AG04450 (cell line): ENCODE measurements at regions not wholly inside any gene's neighbourhood (a gene's known extent, or its start where the extent isn't known, plus 50 kb on each side); places are given as distances from the start of the nearest gene placed in this dataset.

Experiments
- CTCF ChIA-PET: fragments of 300-600, 350-600 bp; formaldehyde crosslinking; extraction: SDS; loops from one replicate; lab custom pipeline; 2022; ENCODE audit warnings: antibody characterized with exemption, inconsistent platforms; lab: Charles Lee
- POLR2A ChIA-PET: fragments of 350-600 bp; formaldehyde crosslinking; extraction: SDS; loops from one replicate; lab custom pipeline; 2021; ENCODE audit warnings: antibody characterized with exemption, inconsistent platforms; lab: Yijun Ruan, JAX
- DNase-seq: peaks from one replicate; pipeline ENCODE4 v3.0.0-alpha.2; 2011; ENCODE audit warnings: low read depth, low spot score
- H3K27ac ChIP-seq: one replicate; pipeline ENCODE4 v1.5.1; 2012; ENCODE audit warnings: low read depth, low read length, control low read depth
- H3K27me3 ChIP-seq: one replicate; pipeline ENCODE4 v1.6.0; 2012; ENCODE audit warnings: low read length; ENCODE audit not compliant: control insufficient read depth, insufficient read depth
- H3K4me3 ChIP-seq: 2 replicates; pipeline ENCODE4 v1.5.1; 2011; ENCODE audit warnings: mild to moderate bottlenecking, low read depth, low read length, control low read depth
- H3K9me3 ChIP-seq: 2 replicates; pipeline ENCODE4 v1.5.1; 2012; ENCODE audit warnings: low read length; ENCODE audit not compliant: control insufficient read depth, insufficient read depth
- TF ChIP-seq, protein P1 (sequence below): IDR thresholded peaks from 2 replicates; pipeline ENCODE4 v1.5.1; 2011; ENCODE audit warnings: low read depth, low read length, control low read depth, inconsistent platforms

DNA sequence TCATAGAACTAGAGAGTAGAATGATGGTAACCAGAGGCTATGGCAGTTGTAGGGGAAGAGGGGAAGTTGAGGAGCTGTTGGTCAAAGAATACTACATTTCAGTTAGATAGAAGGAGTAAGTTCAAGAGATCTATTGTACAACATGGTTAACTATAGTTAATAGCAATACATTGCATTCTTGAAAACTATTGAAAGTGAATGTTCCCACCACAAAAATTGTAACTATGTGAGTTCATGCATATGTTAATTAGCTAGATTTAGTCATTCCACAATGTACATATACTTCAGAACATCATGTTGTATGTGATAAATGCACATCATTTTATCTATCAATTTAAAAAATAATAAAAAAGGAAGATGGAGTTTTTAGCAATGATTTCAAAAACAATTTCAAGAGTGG is 125.3 kb upstream of the IL15 start:
- TF ChIP-seq, protein P1, sequence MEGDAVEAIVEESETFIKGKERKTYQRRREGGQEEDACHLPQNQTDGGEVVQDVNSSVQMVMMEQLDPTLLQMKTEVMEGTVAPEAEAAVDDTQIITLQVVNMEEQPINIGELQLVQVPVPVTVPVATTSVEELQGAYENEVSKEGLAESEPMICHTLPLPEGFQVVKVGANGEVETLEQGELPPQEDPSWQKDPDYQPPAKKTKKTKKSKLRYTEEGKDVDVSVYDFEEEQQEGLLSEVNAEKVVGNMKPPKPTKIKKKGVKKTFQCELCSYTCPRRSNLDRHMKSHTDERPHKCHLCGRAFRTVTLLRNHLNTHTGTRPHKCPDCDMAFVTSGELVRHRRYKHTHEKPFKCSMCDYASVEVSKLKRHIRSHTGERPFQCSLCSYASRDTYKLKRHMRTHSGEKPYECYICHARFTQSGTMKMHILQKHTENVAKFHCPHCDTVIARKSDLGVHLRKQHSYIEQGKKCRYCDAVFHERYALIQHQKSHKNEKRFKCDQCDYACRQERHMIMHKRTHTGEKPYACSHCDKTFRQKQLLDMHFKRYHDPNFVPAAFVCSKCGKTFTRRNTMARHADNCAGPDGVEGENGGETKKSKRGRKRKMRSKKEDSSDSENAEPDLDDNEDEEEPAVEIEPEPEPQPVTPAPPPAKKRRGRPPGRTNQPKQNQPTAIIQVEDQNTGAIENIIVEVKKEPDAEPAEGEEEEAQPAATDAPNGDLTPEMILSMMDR, result no peak
- ChIA-PET POLR2A (no interaction called here), CTCF (no interaction called here)
- no peak overlapping the region for H3K27ac ChIP-seq
- DNase-seq, result no peak
- H3K27me3 ChIP-seq, result no peaks in the 10 kb centered on the region
- H3K4me3 ChIP-seq, result no peak overlapping the region
- H3K9me3 ChIP-seq, result peaks cover 9% of the 10 kb centered on the region

DNA sequence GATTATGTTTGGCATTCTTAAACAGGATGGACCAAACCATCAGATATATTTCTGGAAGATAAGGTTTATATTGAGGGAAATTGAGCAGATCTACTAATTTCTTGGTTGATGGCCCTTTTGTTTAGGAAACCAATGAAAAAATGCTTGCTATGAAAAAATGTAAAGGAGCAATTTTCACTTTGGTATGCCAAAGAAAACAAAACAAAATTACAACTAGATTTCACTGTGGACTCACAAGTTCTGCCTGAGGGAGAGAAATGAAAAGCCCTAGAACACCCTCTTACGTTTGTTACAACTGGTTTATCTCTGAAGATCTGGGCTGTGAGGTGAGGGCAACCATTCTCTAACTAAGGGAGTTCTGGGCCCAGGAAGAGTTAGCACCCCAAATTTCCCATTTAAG is 122.5 kb upstream of the IL15 start:
- Histone ChIP-seq H3K4me3 (no peak overlapping the region), H3K27ac (no peak overlapping the region), H3K9me3 (peaks cover 9% of the 10 kb centered on the region), H3K27me3 (no peaks in the 10 kb centered on the region)
- DNase-seq, result no peak
- CTCF ChIA-PET, result no interaction called here
- POLR2A ChIA-PET, result no interaction called here
- TF ChIP-seq, protein P1, result no peak

DNA sequence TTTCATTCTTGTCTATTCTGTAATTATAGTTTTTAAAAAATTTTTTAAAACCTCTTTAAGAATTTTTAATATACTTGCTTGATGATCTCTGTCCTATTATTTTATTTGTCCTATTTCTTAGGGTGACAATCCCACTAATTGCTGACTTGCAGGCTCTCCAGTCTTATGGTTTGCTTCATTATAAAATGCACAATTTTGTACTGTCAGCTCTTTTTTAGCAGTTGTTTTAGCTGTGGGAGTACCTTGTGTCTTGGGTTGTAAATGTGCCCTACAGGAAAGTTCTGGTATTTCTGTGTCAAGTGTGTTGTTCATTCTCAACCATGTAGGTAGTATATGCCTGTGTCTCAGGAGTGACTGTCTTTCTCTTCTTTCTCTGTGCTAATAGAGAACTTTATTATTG is 118.2 kb upstream of the IL15 start:
- POLR2A ChIA-PET, result no interaction called here

DNA sequence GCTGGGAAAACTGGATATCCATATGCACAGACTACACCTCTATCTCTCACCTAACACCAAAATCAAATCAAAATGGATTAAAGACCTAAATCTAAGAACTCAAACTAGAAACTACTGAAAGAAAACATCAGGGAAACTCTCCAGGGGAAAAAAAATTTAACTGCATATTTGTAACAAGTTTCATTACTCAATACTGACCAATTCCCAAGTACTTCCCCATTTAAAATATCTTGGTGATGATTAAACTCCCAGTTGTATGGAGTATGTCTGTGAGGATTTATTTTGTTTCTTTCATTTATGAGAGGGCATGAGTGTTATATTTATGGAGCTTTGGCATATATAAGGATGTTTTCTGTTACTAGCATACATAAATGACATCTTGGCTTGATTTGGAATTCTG is 112.3 kb upstream of the IL15 start:
- H3K27me3 ChIP-seq, result no peaks in the 10 kb centered on the region
- no peak overlapping the region for H3K4me3 ChIP-seq
- CTCF ChIA-PET, result interaction anchor here (0.7 kb wide), 1 partner anchor 171 kb away, joined by 5 read pairs; no protein-coding TSS in a partner anchor
- TF ChIP-seq, protein P1, result no peak
- no peak for DNase-seq
- no peak overlapping the region for H3K27ac ChIP-seq
- POLR2A ChIA-PET, result no interaction called here
- H3K9me3 ChIP-seq, result no peaks in the 10 kb centered on the region

More for the DNA sequence above, 118.2 kb upstream of the IL15 start:
- DNase-seq, result no peak
- Histone ChIP-seq H3K4me3 (no peak overlapping the region), H3K27ac (no peak overlapping the region), H3K9me3 (no peaks in the 10 kb centered on the region), H3K27me3 (no peaks in the 10 kb centered on the region)
- CTCF ChIA-PET, result no interaction called here
- TF ChIP-seq, protein P1, result no peak

DNA sequence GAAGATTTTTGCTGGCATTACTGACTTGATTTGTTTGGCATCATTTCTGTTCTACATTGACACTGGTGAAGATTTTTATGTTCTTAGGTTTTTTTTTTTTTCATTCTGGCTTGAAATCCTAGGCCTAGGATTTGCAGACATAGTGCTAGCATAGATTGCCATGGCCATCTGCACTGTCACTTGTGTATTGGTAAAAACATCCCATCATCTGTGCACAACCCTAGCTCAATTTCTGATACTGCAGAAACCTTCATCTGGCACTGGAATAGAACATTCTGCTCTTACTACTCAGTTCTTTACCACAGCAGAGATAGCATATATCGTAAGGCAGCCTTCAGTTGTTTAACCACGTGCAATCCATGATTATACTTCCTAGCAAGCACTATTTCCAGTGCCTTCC is 111.5 kb upstream of the IL15 start:
- Histone ChIP-seq H3K27ac (no peak overlapping the region), H3K4me3 (no peak overlapping the region), H3K27me3 (no peaks in the 10 kb centered on the region), H3K9me3 (no peaks in the 10 kb centered on the region)
- DNase-seq, result no peak
- TF ChIP-seq, protein P1, result no peak
- CTCF ChIA-PET, result no interaction called here
- POLR2A ChIA-PET, result no interaction called here
